ENCODE measurements at regions not wholly inside any gene's neighbourhood (a gene's known extent, or its start where the extent isn't known, plus 50 kb on each side); places are given as distances from the start of the nearest gene placed in this dataset.

GRCh38 chr9:27801545-27801944 lies 228.3 kb upstream of the C9orf72 start:
- peaks cover 4% of the 10 kb centered on the region for H3K27me3 Mint-ChIP-seq
- ATAC-seq (no peak), DNase-seq (no peak)
- no peak for TF ChIP-seq CTCF (IDR thresholded peaks at IDR 0.05)
- intact Hi-C loops (cut with micrococcal nuclease): no loop called here
- no peaks in the 10 kb centered on the region for H3K4me1 Mint-ChIP-seq (ENCODE audit: low read depth)
- no peaks in the 10 kb centered on the region for H3K36me3 Mint-ChIP-seq (ENCODE audit: low read depth)
- no peak overlapping the region for H3K4me3 Mint-ChIP-seq
- ChIA-PET CTCF (no interaction called here), POLR2A (no interaction called here)
- no peaks in the 10 kb centered on the region for H3K9me3 Mint-ChIP-seq
- no peak overlapping the region for H3K27ac Mint-ChIP-seq

DNA sequence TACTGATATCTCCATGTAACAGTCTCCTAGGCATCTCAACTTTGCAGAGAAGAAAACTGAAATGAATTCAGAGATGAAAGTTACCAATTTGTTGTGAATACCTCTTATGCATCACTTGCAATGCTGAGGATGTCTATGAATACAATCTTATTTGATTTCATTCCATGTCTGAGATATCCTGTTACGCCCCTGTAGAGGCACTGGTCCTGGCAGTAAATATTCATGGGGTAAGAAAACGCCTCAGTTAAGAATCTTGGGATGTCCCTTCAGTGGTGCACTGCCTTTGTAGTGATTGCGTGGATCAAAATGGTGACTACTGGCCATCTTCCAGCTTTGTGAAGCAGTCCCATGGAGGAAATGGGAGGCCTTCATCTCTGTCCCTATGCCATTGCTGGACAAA lies 229.1 kb upstream of the C9orf72 start:
- CTCF ChIA-PET: interaction anchor here (0.8 kb wide), 1 partner anchor 76 kb away, joined by 4 read pairs; no protein-coding TSS in a partner anchor
- no peaks in the 10 kb centered on the region for H3K4me1 Mint-ChIP-seq (ENCODE audit: low read depth)
- DNase-seq (no peak), ATAC-seq (no peak)
- H3K27me3 Mint-ChIP-seq: peaks cover 3% of the 10 kb centered on the region
- no peaks in the 10 kb centered on the region for H3K36me3 Mint-ChIP-seq (ENCODE audit: low read depth)
- H3K9me3 Mint-ChIP-seq: no peaks in the 10 kb centered on the region
- no peak overlapping the region for H3K4me3 Mint-ChIP-seq
- TF ChIP-seq CTCF (IDR thresholded peaks at IDR 0.05): no peak
- intact Hi-C loops (cut with micrococcal nuclease): no loop called here
- H3K27ac Mint-ChIP-seq: no peak overlapping the region
- POLR2A ChIA-PET: no interaction called here

DNA sequence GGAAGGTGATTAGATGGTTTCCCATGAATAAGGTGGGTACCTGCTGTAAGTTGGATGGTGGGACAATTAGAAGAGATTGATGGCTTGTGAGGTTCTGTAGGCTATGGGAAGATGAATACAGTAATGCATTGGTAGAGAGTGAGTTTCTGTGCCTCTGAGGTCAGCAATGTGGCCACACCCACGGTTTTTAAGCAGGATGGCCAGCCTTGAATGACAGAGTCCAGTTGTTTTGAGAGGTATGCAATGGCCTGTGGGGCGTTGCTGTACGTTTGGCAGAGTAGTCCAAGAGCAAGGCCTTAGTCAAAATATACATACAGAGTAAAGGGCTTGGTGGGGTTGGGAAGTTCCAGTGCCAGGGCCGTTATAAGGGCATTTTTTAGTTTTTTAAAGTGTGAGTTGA lies 235.6 kb upstream of the C9orf72 start:
- Mint-ChIP-seq H3K9me3 (no peaks in the 10 kb centered on the region), H3K4me1 (ENCODE audit: low read depth) (no peaks in the 10 kb centered on the region), H3K36me3 (ENCODE audit: low read depth) (no peaks in the 10 kb centered on the region), H3K27me3 (no peaks in the 10 kb centered on the region), H3K4me3 (no peak overlapping the region), H3K27ac (no peak overlapping the region)
- ATAC-seq (no peak), DNase-seq (no peak)
- intact Hi-C loops (cut with micrococcal nuclease): no loop called here
- ChIA-PET POLR2A (no interaction called here), CTCF (no interaction called here)
- TF ChIP-seq CTCF (IDR thresholded peaks at IDR 0.05): no peak

DNA sequence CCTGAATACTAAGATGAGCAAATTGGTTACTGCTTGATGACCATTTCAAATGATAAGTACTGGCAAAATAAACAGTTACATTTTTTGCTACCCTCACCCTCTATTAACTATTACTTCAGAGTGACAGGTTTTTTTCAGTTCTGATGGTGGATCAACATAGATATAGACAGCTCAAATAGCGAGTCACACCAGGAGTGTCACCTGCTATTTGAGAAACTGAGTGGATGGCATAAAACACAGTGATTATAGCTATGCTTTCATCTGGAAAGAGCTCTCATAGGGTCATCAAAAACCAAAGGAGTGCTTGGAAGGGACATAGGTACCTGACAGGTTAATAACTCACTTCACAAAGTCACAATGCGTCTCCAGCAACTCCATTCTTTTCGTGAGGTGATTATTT lies 244.5 kb upstream of the C9orf72 start:
- POLR2A ChIA-PET: no interaction called here
- no peak overlapping the region for H3K4me3 Mint-ChIP-seq
- peaks cover 4% of the 10 kb centered on the region for H3K27me3 Mint-ChIP-seq
- no peak overlapping the region for H3K27ac Mint-ChIP-seq
- DNase-seq (no peak), ATAC-seq (no peak)
- intact Hi-C loops (cut with micrococcal nuclease): no loop called here
- no peak for TF ChIP-seq CTCF (IDR thresholded peaks at IDR 0.05)
- CTCF ChIA-PET: no interaction called here
- no peaks in the 10 kb centered on the region for H3K4me1 Mint-ChIP-seq (ENCODE audit: low read depth)
- H3K36me3 Mint-ChIP-seq (ENCODE audit: low read depth): no peaks in the 10 kb centered on the region
- H3K9me3 Mint-ChIP-seq: no peaks in the 10 kb centered on the region

GRCh38 chr9:27818348-27818747 lies 245.1 kb upstream of the C9orf72 start:
- H3K4me1 Mint-ChIP-seq (ENCODE audit: low read depth): no peaks in the 10 kb centered on the region
- H3K27ac Mint-ChIP-seq: no peak overlapping the region
- H3K4me3 Mint-ChIP-seq: no peak overlapping the region
- no peak for ATAC-seq
- TF ChIP-seq CTCF (IDR thresholded peaks at IDR 0.05): no peak
- DNase-seq: no peak
- CTCF ChIA-PET: no interaction called here
- peaks cover 4% of the 10 kb centered on the region for H3K27me3 Mint-ChIP-seq
- no peaks in the 10 kb centered on the region for H3K9me3 Mint-ChIP-seq
- intact Hi-C loops (cut with micrococcal nuclease): no loop called here
- H3K36me3 Mint-ChIP-seq (ENCODE audit: low read depth): no peaks in the 10 kb centered on the region
- POLR2A ChIA-PET: no interaction called here
